ENCODE measurements at regions not wholly inside any gene's neighbourhood (a gene's known extent, or its start where the extent isn't known, plus 50 kb on each side); places are given as distances from the start of the nearest gene placed in this dataset.

- TF ChIP-seq CTCF (IDR thresholded peaks at IDR 0.05) (no peak), ZFX (IDR thresholded peaks at IDR 0.05; ENCODE audit: borderline replicate concordance) (no peak)
These were observed 204.1 kb downstream of the TTLL2 start for GRCh38 chr6:167528976-167529375.
